Caki2 (cell line): ENCODE measurements at regions not wholly inside any gene's neighbourhood (a gene's known extent, or its start where the extent isn't known, plus 50 kb on each side); places are given as distances from the start of the nearest gene placed in this dataset.

Experiments used
- DNase-seq: peaks from one replicate; pipeline ENCODE4 v3.0.0-alpha.2; 2015; ENCODE audit warnings: low read depth
- in situ Hi-C: cut with HindIII; loops from 2 replicates; pipeline ENCODE4 v1.10.0; 2016; ENCODE audit warnings: low sequenced_read_pairs, low pct_unique_long_range_greater_than_20kb, mixed read lengths

DNA sequence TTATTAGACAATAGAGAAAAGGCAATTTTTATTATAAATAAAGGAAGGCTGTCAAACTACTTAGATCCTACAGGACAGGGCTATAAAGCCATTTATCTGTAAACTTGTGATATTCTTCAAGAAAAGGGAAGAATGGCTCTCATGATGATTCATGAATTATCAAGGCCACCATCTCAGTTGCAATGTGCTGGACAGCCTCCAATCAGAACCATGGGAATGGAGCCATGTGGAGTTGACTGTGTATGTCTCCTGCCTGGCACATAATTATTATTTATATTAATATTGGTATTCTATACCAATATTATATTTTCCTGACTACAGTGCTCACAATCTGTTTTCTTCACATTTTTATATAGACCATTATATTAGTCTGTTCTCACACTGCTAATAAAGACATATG, 560.5 kb upstream of the MIR17HG start:
- in situ Hi-C loops, result no loop called here
- DNase-seq, result no peak

DNA sequence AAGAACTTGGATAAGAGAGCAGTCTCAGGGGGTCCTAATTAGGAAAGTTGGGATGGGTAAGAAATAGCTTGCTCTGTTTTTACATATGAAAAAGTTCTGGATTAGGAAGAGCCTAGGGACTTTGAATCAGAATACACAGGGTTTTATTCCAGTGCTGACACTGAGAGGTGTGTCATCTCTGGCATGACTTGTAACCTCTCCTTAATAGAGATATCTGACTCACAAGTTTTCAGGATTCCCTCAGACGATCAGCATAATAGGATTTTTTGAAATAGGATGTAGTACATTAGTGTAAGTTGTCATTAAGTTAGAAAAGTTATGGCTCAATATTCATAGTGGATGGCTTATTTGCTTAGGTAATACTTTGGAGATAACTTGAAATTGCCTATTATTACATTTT, 555.2 kb upstream of the MIR17HG start:
- in situ Hi-C loops, result no loop called here
- no peak for DNase-seq

DNA sequence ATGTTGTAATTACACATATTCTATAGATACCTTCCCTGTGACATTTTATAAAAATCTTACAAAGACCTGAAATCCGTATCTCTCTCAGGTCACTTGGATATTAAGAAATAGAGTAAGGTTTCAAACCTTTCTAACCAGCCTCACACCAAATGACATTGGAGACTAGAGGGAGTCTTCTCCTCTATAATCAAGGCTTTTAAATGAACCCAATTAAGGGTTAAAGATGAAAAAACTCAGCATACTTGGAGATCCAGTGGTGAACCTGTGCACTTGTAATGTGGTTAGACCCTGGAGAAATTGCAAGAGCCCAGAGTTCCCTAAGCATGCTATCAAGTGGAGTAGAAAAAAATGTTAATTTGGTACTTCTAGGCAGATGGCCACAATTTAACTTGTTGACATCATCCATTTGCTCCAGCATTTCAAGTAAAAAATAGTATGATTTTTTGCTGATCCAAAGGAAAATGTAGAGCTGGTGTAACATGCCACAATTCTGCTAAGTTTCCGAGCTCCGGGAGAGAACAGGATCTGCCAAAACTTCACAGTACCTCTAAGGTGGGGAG, 554.1 kb upstream of the MIR17HG start:
- DNase-seq, result no peak
- in situ Hi-C loops, result no loop called here

DNA sequence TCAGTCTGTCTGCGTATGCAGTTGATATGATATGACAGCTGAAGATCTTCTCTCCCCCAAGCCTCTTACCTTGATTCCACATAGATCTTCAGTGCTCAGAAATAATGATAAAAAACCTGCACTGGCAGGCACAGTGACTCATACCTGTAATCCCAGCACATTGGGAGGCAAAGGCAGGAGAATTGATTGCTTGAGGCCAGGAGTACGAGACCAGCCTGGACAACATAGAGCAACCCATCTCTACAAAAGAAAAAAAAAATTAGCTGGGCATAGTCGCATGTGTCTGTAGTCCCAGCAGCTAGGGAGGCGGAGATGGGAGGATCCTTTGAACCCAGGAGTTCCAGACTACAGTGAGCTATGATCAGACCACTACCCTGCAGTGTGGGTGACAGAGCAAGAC, 551.0 kb upstream of the MIR17HG start:
- no peak for DNase-seq
- in situ Hi-C loops, result no loop called here

DNA sequence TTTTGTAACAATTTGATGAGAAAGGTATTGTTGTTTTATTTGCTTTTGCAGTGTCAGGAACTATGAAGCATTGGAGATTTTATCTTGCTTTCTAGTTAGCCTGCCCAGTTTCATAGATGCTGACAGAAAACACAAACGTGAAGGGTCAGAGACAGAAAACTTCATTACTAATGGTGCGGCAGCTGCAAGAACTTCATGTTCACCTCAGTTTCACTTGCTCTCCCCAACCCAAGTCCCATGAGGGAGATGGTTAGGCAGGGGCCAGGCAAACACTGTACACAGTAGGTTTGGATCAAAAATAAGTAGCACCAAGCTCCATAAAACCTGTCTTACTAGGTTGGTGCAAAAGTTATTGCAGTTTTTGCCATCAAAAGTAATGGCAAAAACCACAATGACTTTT, 550.2 kb upstream of the MIR17HG start:
- in situ Hi-C loops, result no loop called here

DNA sequence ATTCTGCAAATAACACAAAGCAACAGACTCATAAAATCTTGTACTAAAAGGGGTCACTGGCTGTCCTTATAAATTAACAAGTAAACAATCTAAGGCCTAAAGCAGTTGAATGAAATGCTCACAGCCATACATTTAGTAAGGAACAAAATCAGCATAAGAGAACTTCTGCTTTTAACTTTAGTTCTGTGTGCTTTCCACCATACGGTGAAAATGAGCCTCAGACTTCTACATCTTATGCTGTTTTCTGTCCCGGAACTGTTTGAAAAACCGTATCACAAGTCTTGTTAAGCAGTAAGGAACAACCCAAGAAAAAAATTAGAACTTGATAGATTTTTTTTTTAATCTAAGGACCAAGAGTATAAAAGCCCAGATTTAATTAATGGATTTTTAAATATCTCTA, 549.1 kb upstream of the MIR17HG start:
- in situ Hi-C loops, result no loop called here

More for the DNA sequence above, 550.2 kb upstream of the MIR17HG start:
- DNase-seq, result no peak

DNA sequence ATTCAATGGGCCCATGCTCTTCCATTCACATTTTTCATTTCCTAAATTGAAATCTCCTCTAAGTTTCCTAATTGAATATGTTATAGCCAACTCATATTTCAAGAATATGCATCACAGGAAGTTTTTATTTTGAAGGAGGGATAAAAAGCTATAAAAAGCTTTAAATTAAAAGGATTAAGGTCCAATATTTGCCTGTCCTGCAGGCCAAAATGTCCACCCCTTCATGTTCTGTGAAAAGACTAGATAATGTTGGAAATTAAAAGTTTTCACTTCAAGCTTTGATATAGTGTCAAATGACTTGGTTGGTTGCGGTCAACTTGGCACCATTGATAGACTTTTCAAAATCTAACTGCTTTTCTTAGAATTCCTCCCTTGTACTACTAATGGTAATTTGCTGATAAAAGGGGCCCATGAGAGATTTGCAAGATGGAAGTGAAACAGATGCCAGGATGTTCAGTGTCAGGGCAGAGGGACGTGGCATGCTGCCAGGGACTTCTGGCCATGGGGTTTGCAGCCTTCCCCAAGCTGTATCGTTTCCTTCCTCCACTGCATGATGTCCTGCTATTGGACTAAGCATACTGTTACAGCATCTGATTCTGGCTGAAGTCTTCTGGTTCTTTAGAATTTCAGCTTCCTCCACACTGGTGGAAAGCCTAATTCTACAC, 547.3 kb upstream of the MIR17HG start:
- in situ Hi-C loops, result no loop called here

More for the DNA sequence above, 549.1 kb upstream of the MIR17HG start:
- DNase-seq, result no peak

DNA sequence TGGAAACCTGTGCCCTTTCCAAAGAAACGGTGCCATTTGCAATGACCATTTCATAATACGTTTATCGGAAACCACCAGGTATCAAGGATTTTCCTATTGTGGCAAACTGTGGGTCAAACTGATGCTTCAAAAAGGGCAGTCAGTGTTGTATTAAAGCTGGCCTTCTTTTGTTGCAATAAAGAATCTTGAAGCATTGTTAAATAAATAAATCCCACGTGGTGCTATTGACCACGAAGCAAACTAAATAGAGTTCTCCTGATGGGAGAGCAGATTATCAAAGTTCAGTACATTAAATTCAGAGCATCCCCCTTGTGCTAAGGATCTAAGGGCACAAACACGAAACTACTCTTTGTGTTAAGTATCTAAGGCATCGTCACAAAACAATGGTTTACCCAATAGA, 545.9 kb upstream of the MIR17HG start:
- in situ Hi-C loops, result no loop called here
- no peak for DNase-seq

More for the DNA sequence above, 547.3 kb upstream of the MIR17HG start:
- no peak for DNase-seq

DNA sequence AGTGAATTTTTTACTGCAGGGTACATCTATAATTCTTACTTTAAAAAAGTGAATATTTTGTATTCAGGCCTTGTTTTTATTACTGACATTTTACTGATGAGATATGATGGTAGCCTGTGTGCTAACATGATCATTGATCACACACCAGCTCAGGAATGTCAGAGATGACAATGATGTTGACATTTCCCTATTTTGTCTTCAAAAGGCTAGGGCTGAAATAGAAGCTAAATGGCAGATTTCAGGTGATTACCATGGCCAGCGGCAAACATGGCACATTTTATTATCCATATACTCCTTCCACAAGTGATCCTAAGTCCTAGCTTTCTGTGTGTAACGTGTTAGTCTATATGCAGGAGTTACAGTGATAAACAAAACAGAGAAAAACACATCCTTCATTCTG, 544.3 kb upstream of the MIR17HG start:
- in situ Hi-C loops, result no loop called here
- DNase-seq, result no peak

DNA sequence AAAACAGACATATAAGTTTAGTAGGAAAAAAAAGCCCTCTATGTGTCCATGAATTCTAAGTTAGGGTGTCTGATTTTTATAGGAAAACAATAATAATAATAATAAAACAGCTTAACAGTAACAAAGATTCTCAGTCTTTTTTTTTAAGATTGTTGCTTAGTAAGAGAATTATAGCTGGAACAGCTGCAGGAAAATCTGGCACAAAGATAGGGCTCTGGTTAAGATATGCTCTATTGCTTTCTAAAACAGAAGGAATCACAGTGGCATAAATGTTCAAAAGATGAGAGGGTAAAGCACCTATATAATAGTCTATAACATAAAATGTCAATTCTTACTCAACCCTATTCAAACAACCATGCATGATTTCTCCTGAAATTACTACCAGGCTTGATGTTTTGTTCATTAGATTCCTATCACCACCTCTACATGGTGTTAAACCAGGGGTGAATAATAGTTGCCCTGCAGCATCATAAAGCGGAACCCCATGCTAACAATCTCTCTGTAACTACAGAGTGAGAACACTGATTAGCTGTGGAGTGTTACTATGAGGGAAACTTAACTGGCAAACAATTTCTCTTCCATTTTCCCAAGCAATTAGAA, 541.4 kb upstream of the MIR17HG start:
- no peak for DNase-seq
- in situ Hi-C loops, result no loop called here

DNA sequence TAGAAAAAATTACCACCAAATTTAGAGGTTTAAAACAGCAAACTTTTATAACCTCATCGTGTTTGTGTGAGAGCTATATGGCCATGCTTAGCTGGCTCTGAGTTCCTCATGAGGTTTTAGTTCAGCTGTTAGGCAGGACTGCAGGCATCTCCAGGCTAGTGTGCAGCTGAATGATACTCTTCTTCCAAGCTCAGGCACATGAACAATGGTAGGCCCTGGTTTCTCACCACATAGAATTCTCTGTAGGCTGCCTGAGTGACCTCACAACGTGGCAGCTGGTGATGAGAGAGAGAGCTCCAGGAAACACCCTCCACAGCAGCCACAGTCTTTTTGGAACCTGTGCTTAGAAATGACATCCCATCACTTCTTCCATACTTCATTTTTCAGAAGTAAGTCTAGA, 540.6 kb upstream of the MIR17HG start:
- in situ Hi-C loops, result no loop called here
- no peak for DNase-seq

DNA sequence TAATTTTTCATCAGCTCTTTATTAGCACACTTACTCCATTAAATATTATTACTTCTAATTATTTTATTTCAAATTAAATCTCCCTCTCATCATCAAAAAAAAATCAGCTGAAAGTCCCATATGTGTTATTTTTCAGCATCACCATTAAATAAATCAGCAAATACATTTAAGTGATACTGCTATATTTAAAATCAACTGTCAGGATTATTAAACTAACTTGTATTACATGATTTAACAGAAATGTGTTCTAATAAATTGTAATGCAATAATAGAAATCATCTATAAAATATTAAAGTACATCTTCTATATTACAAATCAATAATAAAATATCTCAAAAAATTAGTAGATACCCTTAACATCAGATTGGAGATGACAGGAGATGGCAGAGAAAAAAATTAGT, 538.6 kb upstream of the MIR17HG start:
- in situ Hi-C loops, result no loop called here
- no peak for DNase-seq

DNA sequence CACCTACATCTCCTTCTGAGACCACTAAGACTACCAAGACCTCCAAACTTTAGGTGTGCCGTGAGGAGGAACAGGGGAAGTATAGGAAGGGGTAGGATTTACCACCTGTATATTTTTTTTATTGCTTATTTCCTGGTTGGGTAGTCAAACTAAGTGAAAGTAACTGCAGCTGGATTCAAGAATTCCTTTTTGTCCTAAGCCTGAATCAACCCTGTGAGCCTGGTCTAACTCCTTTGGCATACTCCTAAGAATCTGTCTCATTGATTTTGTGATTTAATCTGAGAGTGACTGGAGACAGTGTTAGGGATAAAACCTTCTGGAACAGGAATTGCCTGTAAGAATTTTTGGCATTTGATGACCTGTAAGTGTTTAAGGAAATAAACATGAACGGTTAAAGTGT, 523.5 kb upstream of the MIR17HG start:
- in situ Hi-C loops, result no loop called here
- peak; percentile 5 for DNase-seq

DNA sequence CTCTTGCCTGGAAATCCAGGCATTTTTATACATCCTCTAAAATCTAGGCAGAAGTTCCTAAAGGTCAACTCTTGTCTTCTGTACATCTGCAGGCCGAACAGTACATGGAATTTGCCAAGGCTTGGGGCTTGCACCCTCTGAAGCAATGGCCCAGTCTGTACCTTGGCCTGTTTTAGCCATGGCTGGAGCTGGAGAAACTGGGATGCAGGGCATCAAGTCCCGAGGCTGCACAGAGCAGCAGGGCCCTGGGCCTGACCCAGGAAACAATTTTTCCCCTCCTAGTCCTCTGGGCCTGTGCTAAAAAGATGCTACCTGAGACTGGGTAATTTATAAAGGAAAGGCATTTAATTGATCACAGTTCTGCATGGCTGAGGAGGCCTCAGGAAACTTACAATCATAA, 520.8 kb upstream of the MIR17HG start:
- in situ Hi-C loops, result no loop called here
- no peak for DNase-seq

DNA sequence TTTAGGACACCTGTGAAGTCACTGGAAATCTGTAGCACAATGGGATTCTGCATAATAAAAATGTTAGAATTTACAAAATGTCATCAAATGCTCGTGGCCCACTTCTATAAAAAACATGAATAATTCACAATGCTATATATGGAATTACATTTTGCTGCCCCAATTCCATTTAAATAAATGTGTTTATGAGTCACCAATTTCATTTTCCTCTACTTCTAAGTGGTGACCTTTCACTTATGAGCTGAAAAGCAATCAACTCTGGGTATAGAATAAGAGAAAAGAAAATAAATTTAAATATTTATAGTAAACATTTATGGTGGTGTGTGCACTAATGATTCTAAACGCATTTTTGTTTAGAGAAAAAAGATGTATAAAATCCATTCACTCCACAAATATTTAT, 516.7 kb upstream of the MIR17HG start:
- DNase-seq, result no peak
- in situ Hi-C loops, result no loop called here

DNA sequence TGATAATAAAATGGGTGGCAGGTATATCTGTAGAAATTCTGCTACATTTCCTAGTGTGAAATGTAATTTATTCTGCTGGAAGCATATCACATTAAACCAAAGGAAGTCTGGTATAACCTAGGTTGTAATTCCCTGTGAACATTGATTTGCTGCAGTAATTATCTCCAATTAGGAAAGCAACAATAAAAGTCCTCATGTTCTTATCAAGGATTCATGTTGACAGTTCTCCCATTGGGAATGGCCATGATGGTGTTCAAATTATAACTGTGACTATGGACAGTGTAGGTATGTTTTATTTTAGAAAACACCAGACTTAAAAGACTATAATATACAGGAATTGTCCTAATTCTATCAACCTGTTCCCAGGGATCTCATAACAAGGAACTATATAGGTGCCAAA, 513.5 kb upstream of the MIR17HG start:
- DNase-seq, result no peak
- in situ Hi-C loops, result no loop called here

DNA sequence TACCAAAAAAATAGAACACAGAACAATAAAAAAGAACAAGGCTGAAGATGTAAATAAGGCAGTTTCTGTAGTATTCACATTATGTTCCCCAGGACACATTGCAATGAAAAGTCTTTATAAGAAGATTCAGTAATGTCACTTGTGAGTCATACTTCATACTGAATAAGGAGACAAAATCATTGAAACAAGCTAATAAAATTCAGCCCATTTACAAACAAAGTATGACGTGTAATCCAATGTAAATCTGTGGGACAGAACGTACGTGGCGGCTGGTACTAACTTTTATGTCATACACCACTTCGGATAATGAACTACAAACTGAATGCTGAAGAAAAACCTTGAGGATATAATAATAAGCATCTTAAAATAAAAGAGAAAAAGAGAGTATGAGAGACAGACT, 512.8 kb upstream of the MIR17HG start:
- in situ Hi-C loops, result no loop called here
- no peak for DNase-seq

DNA sequence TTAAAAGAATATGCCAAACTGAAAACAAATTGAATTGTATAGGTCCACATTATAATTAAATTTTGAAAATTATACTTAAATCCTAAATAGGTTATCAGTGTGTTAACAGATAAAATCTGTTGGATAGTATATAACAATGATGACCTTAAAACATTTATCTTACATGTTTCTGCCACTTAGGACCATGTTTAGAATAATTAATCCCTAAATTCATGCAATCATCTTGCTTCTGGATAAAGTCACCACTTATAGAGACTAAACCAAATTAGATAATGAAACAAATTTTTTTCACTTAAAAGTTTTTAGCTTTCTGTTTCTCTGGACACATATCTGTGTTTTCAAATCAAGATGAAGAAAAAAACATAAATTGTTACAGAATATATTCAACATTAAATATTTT, 511.7 kb upstream of the MIR17HG start:
- in situ Hi-C loops, result no loop called here

DNA sequence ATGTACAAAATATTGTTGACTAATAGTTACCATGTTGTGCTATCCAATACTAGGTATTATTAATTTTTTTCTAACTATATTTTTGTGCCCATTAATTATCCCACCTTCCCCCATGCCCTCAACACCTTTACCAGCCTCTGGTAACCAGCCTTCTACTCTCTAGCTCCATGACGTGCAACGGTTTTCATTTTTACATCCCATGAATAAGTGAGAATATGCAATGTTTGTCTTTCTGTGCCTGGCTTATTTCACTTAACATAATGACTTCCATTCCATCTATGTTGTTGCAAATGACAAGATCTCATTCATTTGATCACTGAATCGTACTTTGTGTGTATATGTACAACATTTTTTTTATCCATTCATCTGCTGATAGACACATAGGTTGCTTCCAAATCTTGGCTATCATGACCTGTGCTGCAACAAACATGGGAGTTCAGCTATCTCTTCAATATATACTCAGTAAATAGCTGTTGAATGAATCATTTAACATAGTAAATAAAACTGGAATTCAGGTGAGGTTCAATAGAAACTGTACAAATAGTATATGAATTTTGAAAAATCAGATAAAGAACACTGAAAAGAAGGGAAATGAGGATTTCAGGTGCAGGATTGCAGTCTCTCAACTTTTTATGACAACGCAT, 509.0 kb upstream of the MIR17HG start:
- in situ Hi-C loops, result no loop called here
- DNase-seq, result no peak

More for the DNA sequence above, 511.7 kb upstream of the MIR17HG start:
- no peak for DNase-seq

DNA sequence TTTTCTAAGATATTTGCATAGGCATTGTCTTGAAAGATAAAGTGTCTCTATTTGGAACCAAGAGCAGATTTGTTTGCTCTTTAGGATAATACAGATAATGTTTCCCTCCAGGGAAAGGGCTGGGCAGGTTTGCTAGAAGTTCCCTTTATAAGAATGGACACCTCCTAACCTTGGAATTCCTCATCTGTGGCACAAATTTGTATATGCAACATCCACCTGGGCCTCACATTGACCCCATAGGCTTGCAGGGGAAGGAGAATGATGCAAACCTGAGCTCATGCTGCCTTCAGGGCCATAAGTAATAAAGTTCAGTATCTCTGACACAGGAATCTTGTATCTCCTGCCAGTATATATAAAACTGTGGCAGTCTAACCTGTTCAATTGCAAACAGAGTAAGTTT, 508.4 kb upstream of the MIR17HG start:
- DNase-seq, result no peak
- in situ Hi-C loops, result no loop called here
